SU-DHL-6 (cell line): ENCODE measurements at regions not wholly inside any gene's neighbourhood (a gene's known extent, or its start where the extent isn't known, plus 50 kb on each side); places are given as distances from the start of the nearest gene placed in this dataset.

Source experiments
- H2AFZ ChIP-seq: fragments of 200-600 bp; sonication (generic); 2 replicates; pipeline ENCODE4 v1.6.1; 2014; ENCODE audit warnings: low read depth, mild to moderate bottlenecking, moderate library complexity, mixed read lengths, antibody characterized with exemption, low read length; ENCODE audit not compliant: severe bottlenecking
- H3F3A ChIP-seq: fragments of 200-600 bp; shearing (Covaris generic); 2 replicates; pipeline ENCODE4 v1.6.0; 2016; ENCODE audit warnings: antibody characterized with exemption, mild to moderate bottlenecking; ENCODE audit not compliant: insufficient read depth
- H3K27ac ChIP-seq: fragments of 200-600 bp; sonication (generic); 2 replicates; pipeline ENCODE4 v1.5.1; 2016; ENCODE audit warnings: low read depth, mild to moderate bottlenecking, low read length, moderate library complexity, mixed read lengths
- H3K27me3 ChIP-seq: fragments of 200-600 bp; sonication (generic), shearing (Covaris generic); 2 replicates; pipeline ENCODE4 v1.6.0; 2014; ENCODE audit warnings: mild to moderate bottlenecking, low read length
- H3K36me3 ChIP-seq: fragments of 200-600 bp; sonication (generic); 2 replicates; pipeline ENCODE4 v1.6.1; 2014; ENCODE audit warnings: mild to moderate bottlenecking, low read length, mixed read lengths
- H3K4me2 ChIP-seq: fragments of 300-600, 200-600 bp; shearing (Covaris generic), sonication (generic); 2 replicates; pipeline ENCODE4 v1.6.0; 2014; ENCODE audit warnings: low read length, low read depth, mild to moderate bottlenecking; ENCODE audit not compliant: poor library complexity, severe bottlenecking
- H3K4me3 ChIP-seq: fragments of 200-600 bp; sonication (generic); 2 replicates; pipeline ENCODE4 v1.5.1; 2014; ENCODE audit warnings: antibody characterized with exemption, low read length, mild to moderate bottlenecking, mixed read lengths; ENCODE audit not compliant: insufficient read depth, poor library complexity, severe bottlenecking
- H3K79me2 ChIP-seq: fragments of 200-600 bp; sonication (generic); 2 replicates; pipeline ENCODE4 v1.6.1; 2014; ENCODE audit warnings: mild to moderate bottlenecking, low read length, moderate library complexity; ENCODE audit not compliant: insufficient read depth
- H3K9ac ChIP-seq: fragments of 200-600 bp; sonication (generic); 2 replicates; pipeline ENCODE4 v1.7.0; 2014; ENCODE audit warnings: mild to moderate bottlenecking, low read length
- H3K9me2 ChIP-seq: fragments of 200-600 bp; sonication (generic); replicated peaks from 2 replicates; pipeline ENCODE4 v1.6.1; 2014; ENCODE audit warnings: low read length; ENCODE audit not compliant: insufficient read depth
- H3K9me3 ChIP-seq: fragments of 200-600 bp; sonication (generic); 2 replicates; pipeline ENCODE4 v1.6.1; 2014; ENCODE audit warnings: low read length, mixed read lengths; ENCODE audit not compliant: insufficient read depth
- H4K20me1 ChIP-seq: fragments of 200-600 bp; sonication (generic); 2 replicates; pipeline ENCODE4 v1.6.1; 2014; ENCODE audit warnings: low read depth, mild to moderate bottlenecking, antibody characterized with exemption, low read length, moderate library complexity, mixed read lengths
- CTCF ChIP-seq: fragments of 200-600 bp; sonication (generic); IDR thresholded peaks from one replicate; pipeline ENCODE4 v1.5.1; 2017; ENCODE audit warnings: antibody characterized with exemption, mild to moderate bottlenecking, low read length, moderate library complexity; ENCODE audit not compliant: insufficient read depth, poor library complexity, severe bottlenecking
- EZH2phosphoT487 ChIP-seq: fragments of 200-600 bp; sonication (generic), shearing (Covaris generic); conservative IDR thresholded peaks from 2 replicates; pipeline ENCODE4 v1.6.1; 2018; ENCODE audit warnings: mild to moderate bottlenecking, antibody characterized with exemption, low read length, moderate library complexity, mixed read lengths

- TF ChIP-seq EZH2phosphoT487: no peak
- TF ChIP-seq CTCF: no peak
- no peak overlapping the region for H3K27ac ChIP-seq
- H3K27me3 ChIP-seq: no peaks in the 10 kb centered on the region
- H2AFZ ChIP-seq: no peak overlapping the region
- no peak overlapping the region for H3K4me3 ChIP-seq
- H3K4me2 ChIP-seq: no peak overlapping the region
- no peaks in the 10 kb centered on the region for H3K79me2 ChIP-seq
- no peaks in the 10 kb centered on the region for H4K20me1 ChIP-seq
- H3K9me3 ChIP-seq: no peaks in the 10 kb centered on the region
- no peaks in the 10 kb centered on the region for H3K36me3 ChIP-seq
- no peaks in the 10 kb centered on the region for H3K9me2 ChIP-seq
- no peak overlapping the region for H3K9ac ChIP-seq
- no peaks in the 10 kb centered on the region for H3F3A ChIP-seq
Measured at GRCh38 chr11:43576320-43576802, 104.2 kb upstream of the HSD17B12 start.

- no peak overlapping the region for H2AFZ ChIP-seq
- no peaks in the 10 kb centered on the region for H3F3A ChIP-seq
- no peak overlapping the region for H3K27ac ChIP-seq
- no peak overlapping the region for H3K4me3 ChIP-seq
- H3K36me3 ChIP-seq: no peaks in the 10 kb centered on the region
- H3K4me2 ChIP-seq: no peak overlapping the region
- H3K27me3 ChIP-seq: no peaks in the 10 kb centered on the region
- H3K9ac ChIP-seq: no peak overlapping the region
- TF ChIP-seq EZH2phosphoT487 (no peak), CTCF (no peak)
- no peaks in the 10 kb centered on the region for H4K20me1 ChIP-seq
- H3K9me3 ChIP-seq: no peaks in the 10 kb centered on the region
- no peaks in the 10 kb centered on the region for H3K79me2 ChIP-seq
- H3K9me2 ChIP-seq: no peaks in the 10 kb centered on the region
Measured at GRCh38 chr11:43576803-43577521, 103.6 kb upstream of the HSD17B12 start.

GRCh38 chr11:43577566-43578264 lies 102.8 kb upstream of the HSD17B12 start:
- H2AFZ ChIP-seq: no peak overlapping the region
- H3K27me3 ChIP-seq: no peaks in the 10 kb centered on the region
- H3K4me2 ChIP-seq: no peak overlapping the region
- no peaks in the 10 kb centered on the region for H4K20me1 ChIP-seq
- H3K79me2 ChIP-seq: no peaks in the 10 kb centered on the region
- no peaks in the 10 kb centered on the region for H3F3A ChIP-seq
- no peaks in the 10 kb centered on the region for H3K36me3 ChIP-seq
- TF ChIP-seq CTCF (no peak), EZH2phosphoT487 (no peak)
- H3K9me3 ChIP-seq: no peaks in the 10 kb centered on the region
- no peak overlapping the region for H3K27ac ChIP-seq
- no peaks in the 10 kb centered on the region for H3K9me2 ChIP-seq
- H3K9ac ChIP-seq: no peak overlapping the region
- H3K4me3 ChIP-seq: no peak overlapping the region
